ENCODE measurements at regions not wholly inside any gene's neighbourhood (a gene's known extent, or its start where the extent isn't known, plus 50 kb on each side); places are given as distances from the start of the nearest gene placed in this dataset.

GRCh38 chr5:105630803-105631202, 2039.9 kb downstream of the EFNA5 start:
- TF ChIP-seq EP300 (IDR thresholded peaks at IDR 0.05) = no peak
- TF ChIP-seq, protein P1, sequence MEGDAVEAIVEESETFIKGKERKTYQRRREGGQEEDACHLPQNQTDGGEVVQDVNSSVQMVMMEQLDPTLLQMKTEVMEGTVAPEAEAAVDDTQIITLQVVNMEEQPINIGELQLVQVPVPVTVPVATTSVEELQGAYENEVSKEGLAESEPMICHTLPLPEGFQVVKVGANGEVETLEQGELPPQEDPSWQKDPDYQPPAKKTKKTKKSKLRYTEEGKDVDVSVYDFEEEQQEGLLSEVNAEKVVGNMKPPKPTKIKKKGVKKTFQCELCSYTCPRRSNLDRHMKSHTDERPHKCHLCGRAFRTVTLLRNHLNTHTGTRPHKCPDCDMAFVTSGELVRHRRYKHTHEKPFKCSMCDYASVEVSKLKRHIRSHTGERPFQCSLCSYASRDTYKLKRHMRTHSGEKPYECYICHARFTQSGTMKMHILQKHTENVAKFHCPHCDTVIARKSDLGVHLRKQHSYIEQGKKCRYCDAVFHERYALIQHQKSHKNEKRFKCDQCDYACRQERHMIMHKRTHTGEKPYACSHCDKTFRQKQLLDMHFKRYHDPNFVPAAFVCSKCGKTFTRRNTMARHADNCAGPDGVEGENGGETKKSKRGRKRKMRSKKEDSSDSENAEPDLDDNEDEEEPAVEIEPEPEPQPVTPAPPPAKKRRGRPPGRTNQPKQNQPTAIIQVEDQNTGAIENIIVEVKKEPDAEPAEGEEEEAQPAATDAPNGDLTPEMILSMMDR (IDR thresholded peaks at IDR 0.05) = no peak
